Lower lobe of right lung (tissue), 2 donors: ENCODE measurements at regions not wholly inside any gene's neighbourhood (a gene's known extent, or its start where the extent isn't known, plus 50 kb on each side); places are given as distances from the start of the nearest gene placed in this dataset.

Source experiments
- ATAC-seq, 2 donors: fragments of 200-7000 bp; cut with Tn5 transposase; one replicate each; pipeline ENCODE4 v1.9.1; 2020 to 2022; ENCODE audit warnings: mild to moderate bottlenecking in 2 of 2, moderate library complexity in 2 of 2
- DNase-seq: peaks from one replicate; pipeline ENCODE4 v3.0.0-alpha.2; 2020
- H3K27ac ChIP-seq: fragments of 200-600 bp; one replicate; pipeline ENCODE4 v1.8.0; 2022
- H3K27me3 ChIP-seq: fragments of 200-600 bp; one replicate; pipeline ENCODE4 v1.8.0; 2022; ENCODE audit warnings: low read depth
- H3K36me3 ChIP-seq: fragments of 200-600 bp; one replicate; pipeline ENCODE4 v1.8.0; 2022; ENCODE audit warnings: mild to moderate bottlenecking
- H3K4me1 ChIP-seq: fragments of 200-600 bp; one replicate; pipeline ENCODE4 v1.8.0; 2022
- H3K4me3 ChIP-seq: fragments of 200-600 bp; one replicate; pipeline ENCODE4 v1.8.0; 2022; ENCODE audit warnings: mild to moderate bottlenecking
- H3K9me3 ChIP-seq: fragments of 200-600 bp; one replicate; pipeline ENCODE4 v1.8.0; 2022
- CTCF ChIP-seq: fragments of 200-600 bp; IDR thresholded peaks from one replicate; pipeline ENCODE4 v1.8.0; 2022; ENCODE audit warnings: antibody characterized with exemption, mild to moderate bottlenecking
- intact Hi-C: fragments of 100-400 bp; cut with DNase I; formaldehyde crosslinking; loops from one replicate; pipeline ENCODE4 v1.11.0; 2022
- donor health status: DM: no; HTN: yes; CAD: no; lungs with severe emphysema.

DNA sequence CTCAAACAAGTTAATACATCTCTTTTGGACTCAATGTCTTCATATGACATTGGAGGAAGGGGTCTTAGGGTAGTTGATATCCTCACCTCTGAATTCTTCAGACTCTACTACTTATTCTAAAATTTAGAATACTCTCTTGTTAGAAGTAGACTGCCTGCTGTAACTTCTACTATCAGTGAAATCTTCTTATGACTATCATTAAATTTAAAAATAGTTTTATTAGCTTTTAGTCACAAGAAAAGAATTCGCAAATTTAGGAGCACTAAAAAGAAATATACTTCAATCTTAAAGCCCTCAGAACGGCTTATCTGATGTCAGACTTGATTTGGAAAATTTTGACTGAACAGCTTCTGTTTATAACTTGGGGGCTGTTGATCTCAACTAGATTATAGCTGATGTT lies 67.1 kb upstream of the TTC14 start:
- no peak overlapping the region for H3K4me3 ChIP-seq
- intact Hi-C loops: no loop called here
- no peaks in the 10 kb centered on the region for H3K27me3 ChIP-seq
- no peaks in the 10 kb centered on the region for H3K9me3 ChIP-seq
- H3K36me3 ChIP-seq: no peaks in the 10 kb centered on the region
- no peak overlapping the region for H3K27ac ChIP-seq
- TF ChIP-seq CTCF: no peak
- DNase-seq: no peak
- no peaks in the 10 kb centered on the region for H3K4me1 ChIP-seq
- ATAC-seq: no peak

DNA sequence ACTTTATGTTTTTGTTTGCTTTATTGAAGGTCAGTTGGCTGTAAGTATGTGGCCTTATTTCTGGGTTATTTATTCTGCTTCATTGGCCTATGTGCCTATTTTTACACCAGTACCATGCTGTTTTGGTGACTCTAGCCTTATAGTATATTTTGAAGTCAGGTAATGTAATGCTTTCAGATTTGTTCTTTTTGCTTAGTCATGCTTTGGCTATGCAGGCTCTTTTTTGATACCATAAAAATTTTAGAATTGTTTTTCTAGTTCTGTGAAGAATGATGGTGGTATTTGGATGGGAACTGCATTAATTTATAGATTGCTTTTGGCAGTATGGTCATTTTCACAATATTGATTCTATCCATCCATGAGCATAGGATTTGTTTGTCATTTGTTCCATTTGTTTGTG lies 63.5 kb upstream of the TTC14 start:
- H3K4me1 ChIP-seq: no peaks in the 10 kb centered on the region
- ATAC-seq: no peak
- no peak for TF ChIP-seq CTCF

DNA sequence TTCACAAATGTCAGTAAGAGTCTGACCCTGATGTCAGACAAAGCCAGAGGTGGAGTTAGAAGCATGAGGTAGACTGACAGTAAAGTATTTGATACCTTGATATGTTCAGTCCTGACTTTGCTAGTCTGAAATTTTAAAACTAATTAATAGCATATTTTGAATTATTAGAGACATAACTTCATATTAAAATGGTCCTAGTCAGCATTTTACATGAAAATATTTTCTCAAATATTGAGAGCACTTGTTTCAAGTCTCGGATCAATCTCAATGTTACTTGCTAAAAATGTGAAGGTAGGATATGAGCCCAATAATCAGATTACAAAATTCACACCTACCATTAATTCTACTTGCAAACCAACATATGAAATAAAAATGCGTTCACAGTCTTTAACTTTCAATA lies 58.1 kb upstream of the TTC14 start:
- intact Hi-C loops: no loop called here
- DNase-seq (no peak), ATAC-seq (no peak)
- no peaks in the 10 kb centered on the region for H3K36me3 ChIP-seq
- no peak overlapping the region for H3K4me3 ChIP-seq
- no peak overlapping the region for H3K27ac ChIP-seq
- H3K27me3 ChIP-seq: no peaks in the 10 kb centered on the region
- no peaks in the 10 kb centered on the region for H3K9me3 ChIP-seq
- TF ChIP-seq CTCF: no peak
- no peaks in the 10 kb centered on the region for H3K4me1 ChIP-seq

More for the DNA sequence above, 63.5 kb upstream of the TTC14 start:
- H3K27me3 ChIP-seq: no peaks in the 10 kb centered on the region
- no peak overlapping the region for H3K27ac ChIP-seq
- no peaks in the 10 kb centered on the region for H3K36me3 ChIP-seq
- no peak overlapping the region for H3K4me3 ChIP-seq
- intact Hi-C loops: no loop called here
- H3K9me3 ChIP-seq: no peaks in the 10 kb centered on the region
- DNase-seq: no peak

- Histone ChIP-seq H3K27me3 (no peaks in the 10 kb centered on the region), H3K36me3 (no peaks in the 10 kb centered on the region), H3K4me1 (no peaks in the 10 kb centered on the region), H3K9me3 (no peaks in the 10 kb centered on the region), H3K4me3 (no peak overlapping the region), H3K27ac (no peak overlapping the region)
- ATAC-seq: no peak
- intact Hi-C loops: no loop called here
- DNase-seq: no peak
- no peak for TF ChIP-seq CTCF
Observed at GRCh38 chr3:180546863-180547262, 55.1 kb upstream of the TTC14 start.

- no peak for DNase-seq
- Histone ChIP-seq H3K27me3 (no peaks in the 10 kb centered on the region), H3K9me3 (no peaks in the 10 kb centered on the region), H3K36me3 (no peaks in the 10 kb centered on the region), H3K4me3 (no peak overlapping the region), H3K27ac (no peak overlapping the region), H3K4me1 (no peaks in the 10 kb centered on the region)
- intact Hi-C loops: no loop called here
- TF ChIP-seq CTCF: no peak
- ATAC-seq: no peak
Observed at GRCh38 chr3:180548050-180548449, 53.9 kb upstream of the TTC14 start.
